ENCODE measurements at regions not wholly inside any gene's neighbourhood (a gene's known extent, or its start where the extent isn't known, plus 50 kb on each side); places are given as distances from the start of the nearest gene placed in this dataset.
A peak's percentile ranks its signal among the peaks of the same experiment; 100 is the strongest.
"Not testable (repeated sequence)": the region's sequence is repeated elsewhere in the genome, so short reads cannot be mapped to it uniquely, and the experiment has no call there.

DNA sequence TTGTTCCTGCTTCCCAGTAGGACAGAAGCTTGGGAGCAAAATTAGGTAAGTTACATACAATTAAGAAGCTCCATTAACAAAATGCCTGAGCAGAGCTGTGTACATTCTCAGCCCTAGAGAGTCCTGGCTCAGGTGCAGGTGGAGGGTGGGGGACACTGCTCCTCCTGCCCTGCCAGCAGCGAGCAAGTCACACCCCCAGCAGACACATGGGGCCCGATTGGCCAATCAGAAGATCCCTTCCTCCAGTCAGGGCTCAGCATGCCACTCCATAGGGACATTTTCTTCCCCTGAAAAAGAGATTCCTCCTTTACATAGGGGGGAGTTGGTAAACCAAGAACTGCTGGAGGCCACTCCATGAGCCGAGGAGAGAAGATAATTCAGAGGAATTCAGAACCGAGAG lies 62.1 kb downstream of the PLXNA1 start:
- in situ Hi-C loops (cut with HindIII; ENCODE audit: low sequenced_read_pairs), result no loop called here
- peak; percentile 81 for DNase-seq (ENCODE audit: low spot score)

DNA sequence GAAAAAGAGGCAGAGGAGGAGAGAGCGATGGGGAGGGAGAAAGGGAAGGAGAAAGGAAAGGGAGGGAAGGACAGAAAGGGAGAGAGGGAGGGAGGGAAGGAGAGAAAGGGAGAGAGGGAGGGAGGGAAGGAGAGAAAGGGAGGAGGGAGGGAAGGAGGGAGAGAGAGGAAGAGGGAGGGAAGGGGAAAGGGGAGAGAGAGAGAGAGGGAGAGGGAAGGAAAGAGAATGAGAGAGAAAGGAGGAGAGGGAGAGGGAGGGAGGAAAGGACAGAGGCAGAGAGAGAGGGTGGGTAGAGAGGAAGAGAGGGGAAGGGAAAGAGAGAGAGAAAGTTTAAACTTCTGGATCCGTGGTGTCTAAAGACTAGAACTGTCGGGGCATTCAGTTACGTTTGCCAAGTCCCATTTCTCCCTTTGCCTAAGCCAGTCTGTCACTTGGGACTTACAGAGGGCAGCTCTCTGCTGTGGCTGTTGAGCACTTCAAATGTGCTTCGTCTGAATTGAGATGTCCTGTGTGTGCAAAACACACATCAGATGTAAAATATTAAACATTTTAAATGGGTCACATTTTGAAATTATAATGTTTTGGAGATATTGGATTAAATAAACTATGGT lies 62.6 kb downstream of the PLXNA1 start:
- DNase-seq (ENCODE audit: low spot score), result peak; percentile 19
- in situ Hi-C loops (cut with HindIII; ENCODE audit: low sequenced_read_pairs), result no loop called here

DNA sequence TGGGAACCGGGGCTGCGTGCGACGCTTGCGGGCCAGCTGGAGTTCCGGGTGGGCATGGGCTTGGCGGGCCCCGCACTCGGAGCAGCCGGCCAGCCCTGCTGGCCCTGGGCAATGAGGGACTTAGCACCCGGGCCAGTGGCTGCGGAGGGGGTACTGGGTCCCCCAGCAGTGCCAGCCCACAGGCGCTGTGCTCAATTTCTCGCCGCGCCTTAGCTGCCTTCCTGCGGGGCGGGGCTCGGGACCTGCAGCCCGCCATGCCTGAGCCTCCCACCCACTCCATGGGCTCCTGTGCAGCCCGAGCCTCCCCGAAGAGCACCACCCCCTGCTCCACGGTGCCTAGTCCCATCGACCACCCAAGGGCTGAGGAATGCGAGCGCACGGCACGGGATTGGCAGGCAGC lies 63.8 kb downstream of the PLXNA1 start:
- in situ Hi-C loops (cut with HindIII; ENCODE audit: low sequenced_read_pairs); DNase-seq (ENCODE audit: low spot score): not testable (repeated sequence)

DNA sequence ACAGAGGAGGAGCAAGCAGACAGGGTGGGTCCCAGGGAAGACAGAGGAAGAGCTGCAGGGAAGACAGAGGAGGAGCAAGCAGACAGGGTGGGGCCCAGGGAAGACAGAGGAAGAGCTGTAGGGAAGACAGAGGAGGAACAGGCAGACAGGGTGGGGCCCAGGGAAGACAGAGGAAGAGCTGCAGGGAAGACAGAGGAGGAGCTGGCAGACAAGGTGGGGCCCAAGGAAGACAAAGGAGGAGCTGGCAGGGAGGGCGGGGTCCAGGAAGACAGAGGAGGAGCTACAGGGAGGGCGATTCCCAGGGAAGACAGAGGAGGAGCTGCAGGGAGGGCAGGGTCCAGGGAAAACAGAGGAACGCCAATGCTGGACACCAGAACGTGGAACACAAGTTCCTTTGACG lies 66.5 kb downstream of the PLXNA1 start:
- in situ Hi-C loops (cut with HindIII; ENCODE audit: low sequenced_read_pairs), result no loop called here
- DNase-seq (ENCODE audit: low spot score), result no peak

DNA sequence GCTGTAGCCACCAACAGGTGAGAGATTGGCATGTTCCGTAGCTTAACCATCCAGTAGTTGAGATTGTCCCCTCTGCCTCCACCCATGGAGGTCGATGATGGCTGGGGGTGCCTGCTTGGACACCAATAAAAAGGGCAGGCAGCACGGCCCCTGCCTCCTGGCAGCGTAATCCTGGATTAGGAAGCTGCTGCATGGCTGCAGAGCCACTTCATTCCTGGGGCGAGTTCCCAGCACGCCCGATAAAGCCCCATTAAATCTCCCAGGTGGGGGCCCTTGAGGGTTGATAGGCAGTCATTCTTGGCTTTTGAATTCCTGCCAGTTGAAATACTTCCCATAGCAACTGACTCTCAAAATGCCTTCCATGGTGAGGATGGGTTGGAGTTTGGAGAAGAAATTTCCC lies 67.8 kb downstream of the PLXNA1 start:
- no peak for DNase-seq (ENCODE audit: low spot score)
- in situ Hi-C loops (cut with HindIII; ENCODE audit: low sequenced_read_pairs), result no loop called here

DNA sequence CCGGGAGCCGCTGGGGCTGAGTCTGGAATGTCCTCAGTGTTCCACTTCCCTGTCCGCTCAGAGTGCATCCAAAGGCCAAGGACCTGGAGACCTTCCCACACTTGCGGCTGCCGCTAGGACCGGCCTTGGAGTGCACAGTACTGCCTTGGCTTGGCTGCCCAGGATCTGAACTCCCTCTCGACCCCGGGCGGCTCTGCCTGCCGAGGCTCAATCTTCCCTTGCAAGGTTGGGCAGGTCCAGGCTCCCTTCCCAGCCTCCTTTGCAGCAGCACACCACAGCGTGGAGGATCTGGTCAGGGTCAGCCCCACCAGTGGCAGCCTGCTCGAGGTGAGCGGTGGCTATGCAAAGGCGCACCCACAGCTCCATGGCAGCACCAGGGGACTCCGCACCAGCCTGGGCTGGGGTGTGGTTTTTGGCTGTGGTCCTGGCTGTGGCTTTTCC lies 69.2 kb downstream of the PLXNA1 start:
- no peak for DNase-seq (ENCODE audit: low spot score)
- in situ Hi-C loops (cut with HindIII; ENCODE audit: low sequenced_read_pairs), result no loop called here

DNA sequence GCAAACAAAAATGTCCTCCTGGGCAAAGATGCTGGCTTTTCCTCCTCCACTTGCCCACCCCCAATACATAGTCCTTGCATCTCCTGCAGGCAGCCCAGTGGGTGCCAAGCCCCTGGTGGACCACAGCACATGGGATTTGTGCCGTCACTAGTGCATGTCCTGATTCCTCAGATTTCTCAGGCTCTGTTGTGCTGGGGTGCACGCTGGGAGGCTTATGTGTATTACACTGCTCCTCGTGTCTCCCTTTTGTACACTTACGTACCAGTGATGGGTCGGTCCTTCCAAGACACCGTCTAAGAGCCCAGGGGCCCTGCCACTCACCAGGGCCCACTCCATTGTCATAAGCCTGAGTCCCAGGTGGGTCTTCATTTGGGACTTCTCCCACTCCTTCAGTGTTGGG lies 70.1 kb downstream of the PLXNA1 start:
- in situ Hi-C loops (cut with HindIII; ENCODE audit: low sequenced_read_pairs), result no loop called here
- no peak for DNase-seq (ENCODE audit: low spot score)

DNA sequence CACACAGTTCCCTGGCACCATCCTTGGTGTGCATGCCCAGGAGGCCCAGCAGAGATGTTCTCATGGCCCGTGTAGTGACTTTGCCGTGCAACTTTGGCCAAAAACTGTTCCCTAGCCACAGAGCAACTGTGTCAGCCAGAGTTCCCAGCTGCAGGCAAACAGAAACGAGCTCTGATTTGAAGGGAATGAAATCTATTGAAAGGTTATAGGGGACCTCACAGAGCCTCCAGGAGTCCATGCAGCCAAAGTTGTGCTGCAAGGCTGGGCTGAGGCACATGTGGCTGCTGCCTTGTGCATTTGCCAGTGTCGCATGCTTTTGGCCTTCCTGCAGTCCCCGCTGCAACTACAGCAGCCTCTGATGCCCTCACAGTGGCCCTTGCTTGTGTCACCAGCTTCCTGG lies 70.5 kb downstream of the PLXNA1 start:
- no peak for DNase-seq (ENCODE audit: low spot score)
- in situ Hi-C loops (cut with HindIII; ENCODE audit: low sequenced_read_pairs), result no loop called here

DNA sequence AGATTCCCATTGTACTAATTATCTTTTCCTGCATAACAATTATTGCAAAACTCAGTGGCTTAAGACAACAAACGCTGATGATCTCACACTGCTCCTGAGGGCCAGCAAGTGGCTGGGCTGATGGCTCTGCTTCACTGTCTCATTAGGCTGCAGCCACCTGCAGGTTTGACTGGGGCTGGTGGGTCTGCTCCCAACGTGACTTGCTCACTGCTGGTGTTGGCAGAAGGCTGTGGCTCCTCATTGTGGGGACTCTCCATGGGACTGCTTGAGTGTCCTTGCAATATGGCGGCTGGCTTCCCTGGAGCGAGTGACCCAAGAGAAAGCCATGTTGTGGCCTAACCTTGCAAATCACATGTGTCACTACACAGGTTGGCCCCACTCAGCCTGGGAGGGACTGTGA lies 71.1 kb downstream of the PLXNA1 start:
- no peak for DNase-seq (ENCODE audit: low spot score)
- in situ Hi-C loops (cut with HindIII; ENCODE audit: low sequenced_read_pairs), result no loop called here

DNA sequence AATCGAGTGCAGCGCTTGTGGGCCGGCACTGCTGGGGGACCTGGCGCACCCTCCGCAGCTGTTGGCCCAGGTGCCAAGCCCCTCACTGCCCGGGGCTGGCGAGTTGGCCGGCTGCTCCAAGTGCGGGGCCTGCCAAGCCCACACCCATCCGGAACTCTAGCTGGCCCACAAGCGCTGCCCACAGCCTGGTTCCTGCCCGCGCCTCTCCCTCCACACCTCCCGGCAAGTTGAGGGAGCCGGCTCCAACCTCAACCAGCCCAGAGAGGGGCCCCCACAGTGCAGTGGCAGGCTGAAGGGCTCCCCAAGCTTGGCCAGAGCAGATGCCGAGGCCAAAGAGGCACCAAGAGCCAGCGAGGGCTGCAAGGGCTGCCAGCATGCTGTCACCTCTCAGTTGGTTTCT lies 73.4 kb downstream of the PLXNA1 start:
- in situ Hi-C loops (cut with HindIII; ENCODE audit: low sequenced_read_pairs), result no loop called here
- DNase-seq (ENCODE audit: low spot score), result no peak

DNA sequence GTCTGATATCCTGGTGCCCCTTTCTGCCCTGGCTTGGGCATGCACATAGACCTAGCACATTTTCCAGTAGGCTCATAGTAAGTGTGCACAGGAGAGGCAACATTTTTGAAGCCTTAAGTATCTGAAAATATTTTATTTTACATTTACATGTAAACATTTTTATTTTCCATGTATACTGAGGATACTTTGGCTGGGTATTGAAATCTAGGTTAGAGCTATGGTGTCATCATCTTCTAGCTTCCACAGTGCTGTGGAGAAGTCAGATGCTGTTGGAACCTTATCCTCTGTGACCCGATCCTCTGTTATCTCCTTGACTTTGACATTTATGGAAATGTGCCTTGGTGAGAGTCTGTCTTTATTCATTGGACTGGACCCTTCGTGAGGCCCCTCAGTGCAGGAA lies 74.1 kb downstream of the PLXNA1 start:
- in situ Hi-C loops (cut with HindIII; ENCODE audit: low sequenced_read_pairs), result no loop called here
- no peak for DNase-seq (ENCODE audit: low spot score)

DNA sequence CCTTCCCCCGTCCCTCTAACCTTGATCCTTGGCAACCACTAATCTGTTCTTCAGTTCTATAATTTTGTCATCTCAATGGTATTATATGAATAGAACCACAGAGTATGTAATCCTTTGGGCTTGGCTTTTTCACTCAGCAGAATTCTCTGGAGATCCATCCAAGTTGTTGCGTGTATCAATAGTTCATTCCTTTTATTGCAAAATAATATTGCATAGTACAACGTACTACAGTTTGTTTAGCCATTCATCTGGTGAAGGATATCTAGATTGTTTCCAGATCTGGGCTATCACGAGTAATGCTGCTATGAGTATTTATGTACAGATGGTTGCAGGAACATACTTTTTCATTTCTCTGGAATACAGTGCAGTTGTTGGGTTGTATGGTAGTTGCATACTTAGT lies 76.2 kb downstream of the PLXNA1 start:
- in situ Hi-C loops (cut with HindIII; ENCODE audit: low sequenced_read_pairs), result no loop called here
- DNase-seq (ENCODE audit: low spot score), result no peak

DNA sequence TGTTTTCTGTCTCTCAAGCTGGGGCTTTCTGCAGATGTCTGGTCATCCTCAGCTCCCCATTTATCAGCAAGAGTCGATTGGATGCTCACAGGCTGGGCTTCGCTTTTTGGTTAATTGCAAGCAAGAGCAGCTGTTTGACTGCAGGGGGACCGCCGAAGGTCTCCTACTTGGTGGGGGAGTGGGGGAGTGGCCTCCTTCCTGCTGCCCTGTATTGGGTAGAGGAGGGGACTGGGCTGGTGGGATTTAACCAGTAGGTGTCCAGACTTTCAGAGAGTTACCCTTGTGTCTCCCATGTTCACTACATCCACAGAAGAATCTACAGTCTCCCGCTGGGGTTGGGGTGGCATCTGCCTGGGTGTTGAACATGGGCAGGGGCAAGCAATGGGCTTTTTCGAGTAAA lies 78.7 kb downstream of the PLXNA1 start:
- DNase-seq (ENCODE audit: low spot score), result no peak
- in situ Hi-C loops (cut with HindIII; ENCODE audit: low sequenced_read_pairs), result no loop called here

DNA sequence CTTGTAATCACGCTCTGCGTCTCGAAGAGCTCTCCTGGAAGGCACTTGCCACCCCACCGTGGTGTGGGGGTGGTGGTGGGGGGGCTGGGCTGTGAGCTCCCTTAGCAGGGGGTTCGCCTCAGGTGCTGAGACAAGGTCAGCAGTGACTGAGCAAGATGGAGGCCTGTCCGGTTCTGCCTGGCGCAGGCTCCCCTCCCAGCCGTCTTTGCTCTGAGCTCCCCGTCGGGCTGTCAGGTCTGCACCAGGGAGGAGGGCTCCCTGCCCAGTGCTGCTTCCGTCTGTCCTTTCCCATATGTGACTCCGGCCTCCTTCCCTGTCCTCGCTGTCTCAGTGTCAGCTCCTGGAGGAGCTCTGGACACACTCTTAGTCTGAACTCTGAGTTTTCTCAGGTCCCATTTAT lies 80.0 kb downstream of the PLXNA1 start:
- in situ Hi-C loops (cut with HindIII; ENCODE audit: low sequenced_read_pairs), result no loop called here
- DNase-seq (ENCODE audit: low spot score), result peak; percentile 26

DNA sequence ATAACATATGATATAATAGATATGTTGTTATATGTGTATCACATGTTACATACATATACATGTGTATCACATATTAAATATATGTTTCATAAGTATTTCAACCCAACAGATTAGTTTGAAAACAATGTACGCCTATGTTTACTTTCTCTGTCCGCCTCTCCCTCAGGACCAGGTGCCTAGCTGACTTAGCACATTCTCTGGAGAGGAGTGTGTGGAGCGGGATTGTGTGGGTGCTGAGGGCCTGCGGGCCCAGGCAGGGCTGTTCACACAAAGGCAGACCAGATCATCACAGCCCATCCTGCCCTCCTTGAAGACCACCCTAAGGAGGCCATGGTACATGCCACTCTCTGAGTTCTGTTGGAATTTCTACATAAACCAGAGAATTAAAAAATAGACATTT lies 81.0 kb downstream of the PLXNA1 start:
- in situ Hi-C loops (cut with HindIII; ENCODE audit: low sequenced_read_pairs), result no loop called here
- DNase-seq (ENCODE audit: low spot score), result no peak

DNA sequence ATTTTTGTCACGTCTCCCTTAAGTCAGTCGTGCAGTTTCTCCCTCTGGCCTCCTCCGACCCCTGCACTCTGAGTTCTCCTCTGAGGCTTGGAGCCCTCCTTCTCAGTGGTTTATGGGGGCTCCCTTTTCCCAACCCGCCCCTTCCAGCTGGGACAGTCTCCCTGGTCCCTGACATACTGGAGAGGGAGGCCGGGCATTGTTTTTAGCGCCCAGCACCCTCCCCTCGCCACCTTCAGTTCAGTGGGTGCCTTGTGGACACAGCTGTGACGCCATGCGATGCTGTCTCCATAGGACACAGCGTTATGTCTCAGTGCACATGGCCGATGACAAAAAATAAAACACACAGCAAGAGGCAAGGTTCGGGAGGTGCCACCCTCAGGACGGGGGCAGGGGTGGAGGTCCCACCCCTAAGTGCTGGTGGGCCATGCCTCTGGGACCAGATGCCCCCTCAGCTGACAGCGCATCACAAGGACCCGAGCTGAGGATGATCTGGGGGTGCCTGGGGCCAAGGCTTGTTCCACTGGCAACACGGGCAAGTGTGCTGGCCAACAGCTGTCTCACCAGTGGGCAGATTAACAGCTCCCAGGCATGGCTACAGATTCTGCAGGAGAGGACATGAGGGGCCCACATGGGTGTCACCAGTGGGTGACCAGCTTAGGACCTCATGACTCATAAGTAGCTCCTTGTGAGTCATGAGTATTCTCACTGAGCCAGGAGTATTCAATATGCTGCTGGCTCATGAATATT lies 81.6 kb downstream of the PLXNA1 start:
- in situ Hi-C loops (cut with HindIII; ENCODE audit: low sequenced_read_pairs), result no loop called here
- no peak for DNase-seq (ENCODE audit: low spot score)

DNA sequence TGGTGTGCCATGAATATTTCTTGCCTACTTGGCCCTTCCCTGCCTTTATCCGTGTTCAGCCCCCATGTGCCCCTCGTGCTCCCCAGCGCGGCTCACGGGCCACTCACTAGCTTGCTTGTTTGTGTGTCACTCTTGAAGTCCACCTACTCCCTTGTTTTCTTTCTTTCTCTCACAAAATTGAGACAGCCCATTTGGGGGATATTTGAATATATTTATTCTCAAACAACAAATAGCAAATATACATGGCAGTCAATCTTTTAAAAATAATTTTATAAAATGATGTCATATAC lies 82.2 kb downstream of the PLXNA1 start:
- in situ Hi-C loops (cut with HindIII; ENCODE audit: low sequenced_read_pairs), result no loop called here

DNA sequence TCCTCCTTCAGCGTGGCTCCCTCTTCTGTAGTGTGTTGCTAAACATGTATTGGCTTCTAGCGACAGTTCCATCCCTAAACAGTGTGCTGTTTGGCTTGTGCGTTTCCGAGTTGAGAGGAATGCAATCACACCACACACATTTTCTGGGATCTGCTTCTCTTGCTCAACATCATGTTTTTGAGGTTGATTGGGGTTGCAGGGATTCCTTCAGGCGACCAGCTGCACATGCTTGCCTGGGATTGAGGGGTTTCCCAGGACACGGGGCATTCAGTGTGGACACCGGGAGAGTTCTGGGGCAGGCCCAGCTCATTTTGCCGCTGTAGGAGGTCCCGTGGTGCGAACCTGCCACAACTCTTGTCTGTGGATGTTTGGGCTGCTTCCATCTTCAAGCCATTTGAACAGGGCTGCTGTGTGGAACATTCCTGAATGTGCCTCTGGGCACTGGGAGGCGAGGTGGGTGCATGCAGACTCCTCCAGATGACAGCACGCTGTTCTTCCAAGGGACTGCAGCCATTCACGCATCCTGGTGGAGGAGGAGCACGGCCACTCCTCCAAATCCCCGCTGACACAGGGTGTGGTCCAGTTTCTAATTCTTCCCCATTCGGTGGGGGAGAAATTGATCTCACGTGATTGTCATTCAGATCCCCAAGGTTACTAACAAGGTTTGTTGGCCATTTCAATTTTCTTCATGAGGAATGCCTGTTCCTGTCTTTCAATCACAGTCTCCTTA lies 82.8 kb downstream of the PLXNA1 start:
- no peak for DNase-seq (ENCODE audit: low spot score)
- in situ Hi-C loops (cut with HindIII; ENCODE audit: low sequenced_read_pairs), result no loop called here

More for the DNA sequence above, 82.2 kb downstream of the PLXNA1 start:
- no peak for DNase-seq (ENCODE audit: low spot score)

DNA sequence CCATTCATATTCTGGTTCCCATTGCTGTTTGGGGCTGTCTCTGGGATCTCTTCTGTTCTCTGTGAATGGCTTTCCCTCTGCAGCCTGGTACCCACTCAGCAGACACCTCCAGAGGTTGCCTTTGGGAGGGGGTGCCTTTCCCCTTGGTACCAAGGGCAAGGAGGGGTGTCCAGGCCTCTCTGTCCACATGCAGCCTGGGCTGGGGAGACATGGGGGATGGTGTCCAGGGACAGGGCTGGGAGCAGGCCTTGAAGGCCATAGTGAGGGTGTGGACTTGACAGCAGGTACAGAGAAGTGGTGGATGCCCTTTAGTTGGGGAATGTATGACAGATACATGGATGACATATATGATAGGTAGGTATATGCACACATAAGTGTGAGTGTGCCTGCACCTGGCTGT lies 83.7 kb downstream of the PLXNA1 start:
- DNase-seq (ENCODE audit: low spot score), result no peak
- in situ Hi-C loops (cut with HindIII; ENCODE audit: low sequenced_read_pairs), result no loop called here

DNA sequence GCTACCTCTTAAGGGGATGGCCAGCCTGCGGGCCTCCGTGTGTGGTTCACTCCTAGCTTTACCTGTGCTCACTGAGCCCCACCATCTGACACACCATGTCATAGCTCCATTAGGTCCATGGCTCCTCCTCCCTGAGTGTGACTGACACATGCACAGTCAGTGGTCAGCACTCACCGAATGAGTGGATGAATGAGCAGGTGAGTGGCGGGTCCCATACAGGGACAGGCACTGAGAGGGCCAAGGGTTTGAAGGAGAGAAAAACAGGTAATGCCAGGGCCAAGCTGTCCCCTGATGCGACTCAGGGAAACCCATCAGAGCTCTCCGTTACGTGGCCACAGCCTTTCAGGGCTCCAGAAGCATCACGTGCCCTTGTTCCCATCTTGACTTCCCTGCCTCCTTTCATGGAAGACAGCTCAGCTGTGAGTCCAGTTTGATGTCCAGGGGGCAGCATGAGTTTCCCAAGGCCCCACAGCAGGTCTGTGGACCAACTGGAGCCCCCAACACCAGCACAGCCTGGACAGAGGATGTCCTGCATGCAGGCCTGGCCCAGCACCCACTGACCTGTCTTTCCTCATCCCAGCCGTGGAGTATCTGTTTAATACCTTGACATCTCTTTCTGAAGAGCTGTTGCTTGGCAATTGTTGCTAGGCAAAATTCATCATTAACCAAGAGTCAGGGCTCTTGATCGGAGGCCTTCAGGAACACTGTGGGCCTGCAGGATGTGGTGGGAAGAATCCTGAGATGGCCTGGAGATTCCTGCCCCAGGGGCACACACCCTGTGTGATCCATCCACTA lies 84.4 kb downstream of the PLXNA1 start:
- in situ Hi-C loops (cut with HindIII; ENCODE audit: low sequenced_read_pairs), result no loop called here
- DNase-seq (ENCODE audit: low spot score), result no peak
